ENCODE measurements at regions not wholly inside any gene's neighbourhood (a gene's known extent, or its start where the extent isn't known, plus 50 kb on each side); places are given as distances from the start of the nearest gene placed in this dataset.
"Not testable (repeated sequence)": the region's sequence is repeated elsewhere in the genome, so short reads cannot be mapped to it uniquely, and the experiment has no call there.

DNA sequence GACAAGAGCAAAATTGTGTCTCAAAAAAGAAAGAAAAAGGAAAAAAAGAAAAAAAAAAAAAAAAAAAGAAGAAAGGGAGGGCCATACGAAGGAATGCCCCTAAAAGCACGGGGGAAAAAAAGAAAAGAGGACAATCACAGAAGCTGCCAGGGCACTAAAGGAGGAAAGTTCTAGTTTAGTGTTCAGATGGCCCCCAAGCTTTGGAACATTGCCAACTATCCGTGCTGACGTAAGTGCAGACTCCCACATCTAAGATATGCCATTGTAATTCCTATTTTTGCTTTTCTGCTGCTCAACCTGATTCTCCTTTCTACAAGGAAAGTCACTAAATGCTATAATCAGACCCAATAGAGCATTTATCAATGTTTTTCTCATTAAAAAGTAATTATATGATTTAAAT is 842.1 kb downstream of the KCNJ2 start:
- Histone ChIP-seq H3K4me1 (ENCODE audit: insufficient read depth, low read length) (no peaks in the 10 kb centered on the region), H3K9me3 (ENCODE audit: low read length) (no peaks in the 10 kb centered on the region)
- no peaks in the 10 kb centered on the region for H3K4me1 Mint-ChIP-seq

GRCh38 chr17:71019699-71020098 is 850.4 kb downstream of the KCNJ2 start:
- H3K9me3 Mint-ChIP-seq: peaks cover 0 to 13% (median 2%) of the 10 kb centered on the region in 5 donors
- Histone ChIP-seq H3K36me3 (ENCODE audit: insufficient read depth, low read length) (no peaks in the 10 kb centered on the region), H3K27me3 (ENCODE audit: insufficient read depth, low read length, poor library complexity, severe bottlenecking) (no peaks in the 10 kb centered on the region), H3K9me3 (ENCODE audit: low read length) (no peaks in the 10 kb centered on the region), H3K4me1 (ENCODE audit: insufficient read depth, low read length) (no peaks in the 10 kb centered on the region), H3K27ac (ENCODE audit: low read depth, low read length) (no peak overlapping the region), H3K4me3 (ENCODE audit: low read length) (no peak overlapping the region)
- DNase-seq: no peak
- ChIA-PET CTCF (no interaction called here), POLR2A (no interaction called here)
- no peaks in the 10 kb centered on the region for H3K27me3 Mint-ChIP-seq
- H3K4me1 Mint-ChIP-seq: no peaks in the 10 kb centered on the region
- H3K27ac Mint-ChIP-seq: no peak overlapping the region
- H3K4me3 Mint-ChIP-seq: no peak overlapping the region
- no peaks in the 10 kb centered on the region for H3K36me3 Mint-ChIP-seq

More for the DNA sequence above, 842.1 kb downstream of the KCNJ2 start:
- Mint-ChIP-seq H3K36me3 (no peaks in the 10 kb centered on the region), H3K27me3 (no peaks in the 10 kb centered on the region), H3K9me3 (peaks cover 3 to 16% (median 6%) of the 10 kb centered on the region in 5 donors), H3K27ac (no peak overlapping the region), H3K4me3 (no peak overlapping the region)
- Histone ChIP-seq H3K27ac (ENCODE audit: low read depth, low read length) (no peak overlapping the region), H3K36me3 (ENCODE audit: insufficient read depth, low read length) (no peaks in the 10 kb centered on the region), H3K27me3 (ENCODE audit: insufficient read depth, low read length, poor library complexity, severe bottlenecking) (no peaks in the 10 kb centered on the region), H3K4me3 (ENCODE audit: low read length) (no peak overlapping the region)
- ChIA-PET CTCF (no interaction called here), POLR2A (no interaction called here)
- DNase-seq: no peak

DNA sequence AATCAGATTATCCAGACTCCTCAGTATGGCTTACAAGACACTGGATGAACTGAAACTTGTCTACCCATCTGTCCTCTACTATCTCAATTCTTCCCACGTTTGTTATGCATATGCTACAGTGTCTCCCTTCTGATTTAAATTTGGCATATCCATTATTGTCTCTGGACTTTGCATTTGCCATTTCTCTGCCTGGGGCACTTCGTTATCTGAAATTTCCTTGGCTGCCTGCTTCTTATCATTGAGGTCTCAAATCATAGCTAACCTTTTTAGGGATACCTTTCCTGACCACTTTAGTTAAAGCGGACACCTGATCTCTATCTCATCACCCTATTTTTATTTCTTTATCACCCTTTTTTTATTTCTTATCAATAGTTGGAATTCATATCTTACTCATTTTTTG is 853.4 kb downstream of the KCNJ2 start:
- H3K36me3 ChIP-seq (ENCODE audit: insufficient read depth, low read length): no peaks in the 10 kb centered on the region
- no peaks in the 10 kb centered on the region for H3K9me3 ChIP-seq (ENCODE audit: low read length)
- DNase-seq: no peak
- H3K27ac ChIP-seq (ENCODE audit: low read depth, low read length): no peak overlapping the region
- Mint-ChIP-seq H3K9me3 (peaks cover 0 to 3% (median 0%) of the 10 kb centered on the region in 5 donors), H3K27me3 (no peaks in the 10 kb centered on the region), H3K27ac (no peak overlapping the region), H3K4me3 (no peak overlapping the region), H3K36me3 (no peaks in the 10 kb centered on the region), H3K4me1 (no peaks in the 10 kb centered on the region)
- no peaks in the 10 kb centered on the region for H3K27me3 ChIP-seq (ENCODE audit: insufficient read depth, low read length, poor library complexity, severe bottlenecking)
- ChIA-PET CTCF (no interaction called here), POLR2A (no interaction called here)
- H3K4me3 ChIP-seq (ENCODE audit: low read length): no peak overlapping the region
- no peaks in the 10 kb centered on the region for H3K4me1 ChIP-seq (ENCODE audit: insufficient read depth, low read length)

- ChIA-PET POLR2A (no interaction called here), CTCF (no interaction called here)
- no peaks in the 10 kb centered on the region for H3K36me3 ChIP-seq (ENCODE audit: insufficient read depth, low read length)
- H3K4me3 ChIP-seq (ENCODE audit: low read length): no peak overlapping the region
- H3K27ac ChIP-seq (ENCODE audit: low read depth, low read length): no peak overlapping the region
- H3K27me3 Mint-ChIP-seq: no peaks in the 10 kb centered on the region
- no peaks in the 10 kb centered on the region for H3K4me1 ChIP-seq (ENCODE audit: insufficient read depth, low read length)
- peaks cover 0 to 1% (median 0%) of the 10 kb centered on the region in 5 donors for H3K9me3 Mint-ChIP-seq
- no peaks in the 10 kb centered on the region for H3K36me3 Mint-ChIP-seq
- H3K27ac Mint-ChIP-seq: no peak overlapping the region
- H3K27me3 ChIP-seq (ENCODE audit: insufficient read depth, low read length, poor library complexity, severe bottlenecking): no peaks in the 10 kb centered on the region
- no peak overlapping the region for H3K4me3 Mint-ChIP-seq
- H3K9me3 ChIP-seq (ENCODE audit: low read length): no peaks in the 10 kb centered on the region
- no peak for DNase-seq
- no peaks in the 10 kb centered on the region for H3K4me1 Mint-ChIP-seq
Measured at GRCh38 chr17:71023249-71024030, 854.1 kb downstream of the KCNJ2 start.

GRCh38 chr17:71024172-71024571 is 854.8 kb downstream of the KCNJ2 start:
- no peak overlapping the region for H3K27ac ChIP-seq (ENCODE audit: low read depth, low read length)
- H3K9me3 Mint-ChIP-seq: peaks cover 0 to 1% (median 0%) of the 10 kb centered on the region in 5 donors

DNA sequence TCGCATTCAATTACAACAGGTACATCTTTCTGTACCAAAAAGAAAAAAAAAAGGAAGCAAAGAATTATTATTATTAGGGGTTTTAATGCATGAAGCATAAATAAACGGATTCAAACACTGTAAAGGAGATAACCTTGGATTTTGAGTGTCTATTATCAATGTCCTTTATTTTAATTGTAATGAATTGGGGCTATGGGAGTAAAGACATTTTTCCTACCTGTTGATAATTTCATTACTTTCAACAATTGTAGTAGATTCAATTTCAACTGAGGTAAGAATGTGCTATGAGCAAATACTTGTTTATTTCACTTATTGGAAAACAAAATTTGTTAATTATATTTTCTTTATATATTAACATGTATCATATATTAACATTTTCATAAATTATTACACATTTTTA is 855.6 kb downstream of the KCNJ2 start:
- Histone ChIP-seq H3K27me3 (ENCODE audit: insufficient read depth, low read length, poor library complexity, severe bottlenecking) (no peaks in the 10 kb centered on the region), H3K36me3 (ENCODE audit: insufficient read depth, low read length) (no peaks in the 10 kb centered on the region), H3K27ac (ENCODE audit: low read depth, low read length) (no peak overlapping the region), H3K4me3 (ENCODE audit: low read length) (no peak overlapping the region), H3K9me3 (ENCODE audit: low read length) (no peaks in the 10 kb centered on the region), H3K4me1 (ENCODE audit: insufficient read depth, low read length) (no peaks in the 10 kb centered on the region)
- CTCF ChIA-PET: no interaction called here
- no peak for DNase-seq
- Mint-ChIP-seq H3K4me3 (no peak overlapping the region), H3K4me1 (no peaks in the 10 kb centered on the region), H3K27me3 (no peaks in the 10 kb centered on the region), H3K9me3 (peaks cover 0 to 2% (median 0%) of the 10 kb centered on the region in 5 donors), H3K27ac (no peak overlapping the region), H3K36me3 (no peaks in the 10 kb centered on the region)
- POLR2A ChIA-PET: no interaction called here

More at GRCh38 chr17:71024172-71024571, 854.8 kb downstream of the KCNJ2 start:
- H3K36me3 Mint-ChIP-seq: no peaks in the 10 kb centered on the region
- no peaks in the 10 kb centered on the region for H3K4me1 Mint-ChIP-seq
- H3K4me3 Mint-ChIP-seq: no peak overlapping the region
- no peak overlapping the region for H3K27ac Mint-ChIP-seq
- Histone ChIP-seq H3K9me3 (ENCODE audit: low read length) (no peaks in the 10 kb centered on the region), H3K27me3 (ENCODE audit: insufficient read depth, low read length, poor library complexity, severe bottlenecking) (no peaks in the 10 kb centered on the region), H3K4me3 (ENCODE audit: low read length) (no peak overlapping the region), H3K36me3 (ENCODE audit: insufficient read depth, low read length) (no peaks in the 10 kb centered on the region), H3K4me1 (ENCODE audit: insufficient read depth, low read length) (no peaks in the 10 kb centered on the region)
- ChIA-PET POLR2A (no interaction called here), CTCF (no interaction called here)
- no peaks in the 10 kb centered on the region for H3K27me3 Mint-ChIP-seq
- no peak for DNase-seq

- H3K9me3 ChIP-seq (ENCODE audit: low read length): no peaks in the 10 kb centered on the region
- H3K27me3 ChIP-seq (ENCODE audit: insufficient read depth, low read length, poor library complexity, severe bottlenecking): no peaks in the 10 kb centered on the region
- no peak overlapping the region for H3K27ac ChIP-seq (ENCODE audit: low read depth, low read length)
- H3K4me3 Mint-ChIP-seq: no peak overlapping the region
- H3K27ac Mint-ChIP-seq: no peak overlapping the region
- DNase-seq: no peak
- H3K36me3 Mint-ChIP-seq: no peaks in the 10 kb centered on the region
- H3K36me3 ChIP-seq (ENCODE audit: insufficient read depth, low read length): no peaks in the 10 kb centered on the region
- H3K4me3 ChIP-seq (ENCODE audit: low read length): no peak overlapping the region
- no peaks in the 10 kb centered on the region for H3K4me1 ChIP-seq (ENCODE audit: insufficient read depth, low read length)
- no peaks in the 10 kb centered on the region for H3K27me3 Mint-ChIP-seq
- POLR2A ChIA-PET: no interaction called here
- peaks cover 0 to 13% (median 0%) of the 10 kb centered on the region in 5 donors for H3K9me3 Mint-ChIP-seq
- CTCF ChIA-PET: no interaction called here
- no peaks in the 10 kb centered on the region for H3K4me1 Mint-ChIP-seq
Measured at GRCh38 chr17:71029246-71029645, 859.9 kb downstream of the KCNJ2 start.

DNA sequence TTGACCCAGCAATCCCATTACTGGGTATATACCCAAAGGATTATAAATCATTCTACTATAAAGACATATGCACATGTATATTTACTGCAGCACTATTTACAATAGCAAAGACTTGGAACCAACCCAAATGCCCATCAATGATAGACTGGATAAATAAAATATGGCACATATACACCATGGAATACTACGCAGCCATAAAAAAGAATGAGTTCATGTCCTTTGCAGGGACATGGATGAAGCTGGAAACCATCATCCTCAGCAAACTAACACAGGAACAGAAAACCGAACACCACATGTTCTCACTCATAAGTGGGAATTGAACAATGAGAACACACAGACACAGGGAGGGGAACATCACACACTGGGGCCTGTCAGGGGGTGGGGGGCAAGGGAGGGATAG is 862.0 kb downstream of the KCNJ2 start:
- H3K4me3 Mint-ChIP-seq; H3K9me3 ChIP-seq (ENCODE audit: low read length); DNase-seq; H3K4me1 Mint-ChIP-seq; H3K27ac Mint-ChIP-seq; CTCF ChIA-PET; POLR2A ChIA-PET; H3K36me3 Mint-ChIP-seq; H3K27ac ChIP-seq (ENCODE audit: low read depth, low read length); H3K27me3 Mint-ChIP-seq; H3K27me3 ChIP-seq (ENCODE audit: insufficient read depth, low read length, poor library complexity, severe bottlenecking); H3K4me3 ChIP-seq (ENCODE audit: low read length); H3K36me3 ChIP-seq (ENCODE audit: insufficient read depth, low read length); H3K4me1 ChIP-seq (ENCODE audit: insufficient read depth, low read length): not testable (repeated sequence)
- peaks cover 0 to 13% (median 0%) of the 10 kb centered on the region in 5 donors for H3K9me3 Mint-ChIP-seq

Measured in CD8-positive, alpha-beta memory T cell (primary cell).